SU-DHL-6 (cell line): ENCODE measurements at regions not wholly inside any gene's neighbourhood (a gene's known extent, or its start where the extent isn't known, plus 50 kb on each side); places are given as distances from the start of the nearest gene placed in this dataset.

Experiments
- EZH2phosphoT487 ChIP-seq: fragments of 200-600 bp; sonication (generic), shearing (Covaris generic); conservative IDR thresholded peaks from 2 replicates; pipeline ENCODE4 v1.6.1; 2018; ENCODE audit warnings: mild to moderate bottlenecking, antibody characterized with exemption, low read length, moderate library complexity, mixed read lengths
- TF ChIP-seq, protein P1 (sequence below): fragments of 200-600 bp; sonication (generic); IDR thresholded peaks from one replicate; pipeline ENCODE4 v1.5.1; 2017; ENCODE audit warnings: antibody characterized with exemption, mild to moderate bottlenecking, low read length, moderate library complexity; ENCODE audit not compliant: insufficient read depth, poor library complexity, severe bottlenecking

DNA sequence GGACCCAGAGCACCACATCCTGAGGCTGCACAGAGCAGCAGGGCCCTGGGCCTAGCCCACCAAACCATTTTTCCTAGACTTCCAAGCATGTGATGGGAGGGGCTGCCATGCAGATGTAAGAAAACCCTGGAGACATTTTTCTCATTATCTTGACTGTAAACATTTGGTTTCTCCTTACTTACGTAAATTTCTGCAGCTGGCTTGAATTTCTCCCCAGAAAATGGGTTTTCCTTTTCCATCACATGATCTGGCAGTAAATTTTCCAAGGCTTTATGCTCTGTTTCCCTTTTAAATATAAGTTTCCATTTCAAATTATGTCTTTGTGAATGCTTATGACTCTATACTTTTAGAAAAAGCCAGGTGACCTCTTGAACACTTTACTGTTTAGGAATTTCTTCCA is 945.9 kb upstream of the NDST4 start:
- TF ChIP-seq, protein P1, sequence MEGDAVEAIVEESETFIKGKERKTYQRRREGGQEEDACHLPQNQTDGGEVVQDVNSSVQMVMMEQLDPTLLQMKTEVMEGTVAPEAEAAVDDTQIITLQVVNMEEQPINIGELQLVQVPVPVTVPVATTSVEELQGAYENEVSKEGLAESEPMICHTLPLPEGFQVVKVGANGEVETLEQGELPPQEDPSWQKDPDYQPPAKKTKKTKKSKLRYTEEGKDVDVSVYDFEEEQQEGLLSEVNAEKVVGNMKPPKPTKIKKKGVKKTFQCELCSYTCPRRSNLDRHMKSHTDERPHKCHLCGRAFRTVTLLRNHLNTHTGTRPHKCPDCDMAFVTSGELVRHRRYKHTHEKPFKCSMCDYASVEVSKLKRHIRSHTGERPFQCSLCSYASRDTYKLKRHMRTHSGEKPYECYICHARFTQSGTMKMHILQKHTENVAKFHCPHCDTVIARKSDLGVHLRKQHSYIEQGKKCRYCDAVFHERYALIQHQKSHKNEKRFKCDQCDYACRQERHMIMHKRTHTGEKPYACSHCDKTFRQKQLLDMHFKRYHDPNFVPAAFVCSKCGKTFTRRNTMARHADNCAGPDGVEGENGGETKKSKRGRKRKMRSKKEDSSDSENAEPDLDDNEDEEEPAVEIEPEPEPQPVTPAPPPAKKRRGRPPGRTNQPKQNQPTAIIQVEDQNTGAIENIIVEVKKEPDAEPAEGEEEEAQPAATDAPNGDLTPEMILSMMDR: no peak
- TF ChIP-seq EZH2phosphoT487: no peak
